ENCODE measurements at regions not wholly inside any gene's neighbourhood (a gene's known extent, or its start where the extent isn't known, plus 50 kb on each side); places are given as distances from the start of the nearest gene placed in this dataset.

DNA sequence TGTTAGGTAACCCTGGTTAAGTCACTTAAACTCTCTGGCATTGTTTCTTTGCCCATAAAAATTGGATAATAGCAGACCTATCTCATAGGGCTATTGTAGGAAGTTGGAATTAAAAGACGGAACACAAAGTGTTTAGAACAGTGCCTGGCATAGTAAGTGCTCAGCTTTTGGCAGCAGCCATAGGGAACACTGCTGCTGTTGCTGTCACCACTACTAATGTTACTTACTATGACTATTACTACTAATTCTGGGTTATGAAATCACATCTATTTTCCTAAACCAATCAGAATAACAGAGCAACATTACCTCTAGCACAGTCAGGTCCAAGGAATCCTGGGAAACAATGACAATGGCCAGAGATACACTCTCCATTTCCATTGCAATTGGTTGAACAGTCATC, 300.0 kb downstream of the SH2D1A start:
- TF ChIP-seq, protein P1, sequence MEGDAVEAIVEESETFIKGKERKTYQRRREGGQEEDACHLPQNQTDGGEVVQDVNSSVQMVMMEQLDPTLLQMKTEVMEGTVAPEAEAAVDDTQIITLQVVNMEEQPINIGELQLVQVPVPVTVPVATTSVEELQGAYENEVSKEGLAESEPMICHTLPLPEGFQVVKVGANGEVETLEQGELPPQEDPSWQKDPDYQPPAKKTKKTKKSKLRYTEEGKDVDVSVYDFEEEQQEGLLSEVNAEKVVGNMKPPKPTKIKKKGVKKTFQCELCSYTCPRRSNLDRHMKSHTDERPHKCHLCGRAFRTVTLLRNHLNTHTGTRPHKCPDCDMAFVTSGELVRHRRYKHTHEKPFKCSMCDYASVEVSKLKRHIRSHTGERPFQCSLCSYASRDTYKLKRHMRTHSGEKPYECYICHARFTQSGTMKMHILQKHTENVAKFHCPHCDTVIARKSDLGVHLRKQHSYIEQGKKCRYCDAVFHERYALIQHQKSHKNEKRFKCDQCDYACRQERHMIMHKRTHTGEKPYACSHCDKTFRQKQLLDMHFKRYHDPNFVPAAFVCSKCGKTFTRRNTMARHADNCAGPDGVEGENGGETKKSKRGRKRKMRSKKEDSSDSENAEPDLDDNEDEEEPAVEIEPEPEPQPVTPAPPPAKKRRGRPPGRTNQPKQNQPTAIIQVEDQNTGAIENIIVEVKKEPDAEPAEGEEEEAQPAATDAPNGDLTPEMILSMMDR (conservative IDR thresholded peaks at IDR 0.05; ENCODE audit: low read length): no peak
- TF ChIP-seq EZH2phosphoT487 (IDR thresholded peaks at IDR 0.05; ENCODE audit: borderline replicate concordance): no peak
